ENCODE measurements at regions not wholly inside any gene's neighbourhood (a gene's known extent, or its start where the extent isn't known, plus 50 kb on each side); places are given as distances from the start of the nearest gene placed in this dataset.

DNA sequence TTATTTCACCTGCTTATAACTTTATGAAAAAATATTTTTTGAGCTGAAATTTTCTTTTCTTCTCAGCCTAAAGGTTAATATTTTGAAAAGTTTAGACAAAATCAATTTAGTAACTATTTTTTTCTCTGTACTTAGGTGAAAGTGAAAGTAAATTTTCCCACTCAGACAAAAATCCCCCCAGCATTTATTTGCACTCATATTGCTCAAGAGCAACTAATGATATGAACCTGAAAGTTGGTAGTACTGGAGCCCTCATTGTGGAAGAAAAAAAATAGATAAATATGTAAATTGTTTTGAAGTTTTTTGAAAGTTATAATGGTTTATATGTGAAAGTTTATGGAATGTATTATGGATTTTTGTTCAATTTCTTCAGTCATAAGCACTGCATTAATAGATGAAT lies 1005.9 kb upstream of the ATXN7L3B start:
- H3K27me3 Mint-ChIP-seq (ENCODE audit: low read depth) = no peaks in the 10 kb centered on the region
- H2BK15ac ChIP-seq (ENCODE audit: low read depth, low read length) = no peak overlapping the region
- no peak overlapping the region for H3K9ac ChIP-seq (ENCODE audit: extremely low read depth, insufficient read length, low read length)
- no peaks in the 10 kb centered on the region for H3K4me1 ChIP-seq (ENCODE audit: insufficient read depth, low read length)
- TF ChIP-seq, protein P1, sequence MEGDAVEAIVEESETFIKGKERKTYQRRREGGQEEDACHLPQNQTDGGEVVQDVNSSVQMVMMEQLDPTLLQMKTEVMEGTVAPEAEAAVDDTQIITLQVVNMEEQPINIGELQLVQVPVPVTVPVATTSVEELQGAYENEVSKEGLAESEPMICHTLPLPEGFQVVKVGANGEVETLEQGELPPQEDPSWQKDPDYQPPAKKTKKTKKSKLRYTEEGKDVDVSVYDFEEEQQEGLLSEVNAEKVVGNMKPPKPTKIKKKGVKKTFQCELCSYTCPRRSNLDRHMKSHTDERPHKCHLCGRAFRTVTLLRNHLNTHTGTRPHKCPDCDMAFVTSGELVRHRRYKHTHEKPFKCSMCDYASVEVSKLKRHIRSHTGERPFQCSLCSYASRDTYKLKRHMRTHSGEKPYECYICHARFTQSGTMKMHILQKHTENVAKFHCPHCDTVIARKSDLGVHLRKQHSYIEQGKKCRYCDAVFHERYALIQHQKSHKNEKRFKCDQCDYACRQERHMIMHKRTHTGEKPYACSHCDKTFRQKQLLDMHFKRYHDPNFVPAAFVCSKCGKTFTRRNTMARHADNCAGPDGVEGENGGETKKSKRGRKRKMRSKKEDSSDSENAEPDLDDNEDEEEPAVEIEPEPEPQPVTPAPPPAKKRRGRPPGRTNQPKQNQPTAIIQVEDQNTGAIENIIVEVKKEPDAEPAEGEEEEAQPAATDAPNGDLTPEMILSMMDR (conservative IDR thresholded peaks at IDR 0.05) = no peak
- no peak overlapping the region for H3K4me3 Mint-ChIP-seq
- H2BK120ac ChIP-seq (ENCODE audit: low read depth, low read length, poor library complexity, severe bottlenecking) = no peak overlapping the region
- H3K9me3 Mint-ChIP-seq = peaks cover 2 to 3% of the 10 kb centered on the region in 2 experiments; a peak in 2 of 5 replicates
- H3K9me3 ChIP-seq (ENCODE audit: control insufficient read depth, low read depth, low read length) = no peaks in the 10 kb centered on the region
- H4K20me1 ChIP-seq (ENCODE audit: control insufficient read depth, insufficient read depth, insufficient read length) = no peaks in the 10 kb centered on the region
- H3K23me2 ChIP-seq (ENCODE audit: insufficient read length, low read depth, low read length, poor library complexity, severe bottlenecking) = no peaks in the 10 kb centered on the region
- H3K23ac ChIP-seq (ENCODE audit: insufficient read length, low read depth, low read length) = no peak overlapping the region
- H3K4me1 Mint-ChIP-seq = peaks cover 2 to 3% of the 10 kb centered on the region in 2 experiments; a peak in 2 of 4 replicates
- no peak overlapping the region for H2BK5ac ChIP-seq (ENCODE audit: insufficient read length, low read length)
- no peak overlapping the region for H2BK12ac ChIP-seq (ENCODE audit: insufficient read length, low read depth, low read length)
- no peak overlapping the region for H3K27ac Mint-ChIP-seq
- no peak overlapping the region for H4K8ac ChIP-seq (replicated peaks; ENCODE audit: insufficient read length, low read depth, low read length)
- H4K5ac ChIP-seq (ENCODE audit: insufficient read length, low read depth, low read length) = no peak overlapping the region
- no peaks in the 10 kb centered on the region for H3K27me3 ChIP-seq (ENCODE audit: insufficient read depth, low read length)
- no peak overlapping the region for H3K4me2 ChIP-seq (ENCODE audit: insufficient read depth, insufficient read length, low read length)
- no peak overlapping the region for H2AK5ac ChIP-seq (ENCODE audit: insufficient read length, low read length)
- H3K4ac ChIP-seq (ENCODE audit: low read depth, low read length) = no peak overlapping the region
- no peak overlapping the region for H4K91ac ChIP-seq (ENCODE audit: insufficient read length, low read depth, low read length)
- H3T11ph ChIP-seq (ENCODE audit: low read length) = no peak overlapping the region
- H3K14ac ChIP-seq (ENCODE audit: insufficient read depth, low read length) = no peak overlapping the region
- H3K79me2 ChIP-seq (ENCODE audit: insufficient read depth, low read length) = no peaks in the 10 kb centered on the region
- no peak for DNase-seq
- H3K27ac ChIP-seq (ENCODE audit: insufficient read length, low read depth, low read length) = no peak overlapping the region
- H3K36me3 Mint-ChIP-seq (ENCODE audit: insufficient read depth in 1 of 3, low read depth in 3 of 3) = peaks cover 0 to 6% (median 0%) of the 10 kb centered on the region in 3 experiments; a peak in 1 of 7 replicates
- H3K18ac ChIP-seq (ENCODE audit: insufficient read length, low read depth, low read length) = no peak overlapping the region
- no peak overlapping the region for H3K56ac ChIP-seq (ENCODE audit: insufficient read length, low read depth, low read length)
- H3K79me1 ChIP-seq (ENCODE audit: insufficient read depth, low read depth, low read length, poor library complexity, severe bottlenecking) = no peaks in the 10 kb centered on the region
- H2AFZ ChIP-seq (ENCODE audit: low read length) = no peak overlapping the region
- no peak overlapping the region for H2BK20ac ChIP-seq (ENCODE audit: low read depth, low read length, poor library complexity, severe bottlenecking)

Data from H9 (cell line).